HEK293 (cell line): ENCODE measurements at regions not wholly inside any gene's neighbourhood (a gene's known extent, or its start where the extent isn't known, plus 50 kb on each side); places are given as distances from the start of the nearest gene placed in this dataset.
A peak's percentile ranks its signal among the peaks of the same experiment; 100 is the strongest.

Source experiments
- CTCF ChIA-PET: fragments of 350-600 bp; formaldehyde crosslinking; extraction: SDS; loops from one replicate; lab custom pipeline; 2021; ENCODE audit warnings: antibody characterized with exemption; lab: Yijun Ruan, JAX
- POLR2A ChIA-PET: fragments of 300-600 bp; formaldehyde crosslinking; extraction: SDS; loops from one replicate; lab custom pipeline; 2020; ENCODE audit warnings: antibody characterized with exemption, inconsistent platforms; lab: Yijun Ruan, JAX
- H3K27ac ChIP-seq: fragments of 200-500 bp; sonication (Bioruptor generic); 2 replicates; pipeline ENCODE4 v1.5.1; 2014; ENCODE audit warnings: low read depth, low read length, control low read depth, inconsistent platforms; ENCODE audit errors: extremely low read depth
- H3K36me3 ChIP-seq, 2 experiments: fragments of 200-500 bp in 1 of 2; sonication (Bioruptor generic) in 1 of 2; 1 replicate in 1 of 2; 2 replicates in 1 of 2; pipeline ENCODE4 v1.5.1; 2014 to 2017; ENCODE audit warnings: inconsistent platforms in 2 of 2, low read length in 2 of 2; ENCODE audit not compliant: control insufficient read depth in 2 of 2, insufficient read depth in 1 of 2
- H3K4me1 ChIP-seq: fragments of 200-500 bp; sonication (Bioruptor generic); 2 replicates; pipeline ENCODE4 v1.5.1; 2014; ENCODE audit warnings: mild to moderate bottlenecking, low read length, inconsistent platforms; ENCODE audit not compliant: control insufficient read depth, insufficient read depth
- H3K4me3 ChIP-seq: 2 replicates; pipeline ENCODE4 v1.5.1; 2011; ENCODE audit warnings: low read depth, mild to moderate bottlenecking, control low read depth, low read length, moderate library complexity
- H3K9me3 ChIP-seq: fragments of 200-500 bp; sonication (Bioruptor generic); 2 replicates; pipeline ENCODE4 v1.5.1; 2014; ENCODE audit warnings: low read depth, low read length, inconsistent platforms; ENCODE audit not compliant: control insufficient read depth, insufficient read depth
- CTCF ChIP-seq: fragments of 450-650 bp; formaldehyde crosslinking; IDR thresholded peaks from 2 replicates; pipeline ENCODE4 v1.5.1; 2016; ENCODE audit warnings: missing biosample characterization, missing genetic modification characterization
- GLIS2 ChIP-seq: fragments of 450-650 bp; formaldehyde crosslinking; IDR thresholded peaks from 2 replicates; pipeline ENCODE4 v1.5.1; 2016; ENCODE audit warnings: missing biosample characterization, missing genetic modification characterization
- HOXC10 ChIP-seq: sonication (generic); formaldehyde crosslinking; IDR thresholded peaks from 2 replicates; pipeline ENCODE4 v1.8.1; 2023; ENCODE audit warnings: mild to moderate bottlenecking, missing genetic modification reagents
- KLF1 ChIP-seq: fragments of 450-650 bp; formaldehyde crosslinking; IDR thresholded peaks from 2 replicates; pipeline ENCODE4 v1.5.1; 2016; ENCODE audit warnings: missing biosample characterization, missing genetic modification characterization
- OVOL3 ChIP-seq: fragments of 450-650 bp; formaldehyde crosslinking; IDR thresholded peaks from 2 replicates; pipeline ENCODE4 v1.5.1; 2016; ENCODE audit warnings: missing biosample characterization, missing genetic modification characterization
- PRDM10 ChIP-seq: fragments of 450-650 bp; formaldehyde crosslinking; IDR thresholded peaks from 2 replicates; pipeline ENCODE4 v1.5.1; 2016; ENCODE audit warnings: missing biosample characterization, missing genetic modification characterization
- REST ChIP-seq: fragments of 450-650 bp; formaldehyde crosslinking; IDR thresholded peaks from 2 replicates; pipeline ENCODE4 v1.5.1; 2016; ENCODE audit warnings: missing biosample characterization, missing genetic modification characterization
- ZBTB17 ChIP-seq: fragments of 450-650 bp; formaldehyde crosslinking; IDR thresholded peaks from 2 replicates; pipeline ENCODE4 v1.5.1; 2016; ENCODE audit warnings: missing biosample characterization, missing genetic modification characterization
- ZBTB48 ChIP-seq: fragments of 450-650 bp; formaldehyde crosslinking; IDR thresholded peaks from 2 replicates; pipeline ENCODE4 v1.5.1; 2016; ENCODE audit warnings: missing biosample characterization, missing genetic modification characterization
- ZFHX2 ChIP-seq: fragments of 450-650 bp; formaldehyde crosslinking; conservative IDR thresholded peaks from 2 replicates; pipeline ENCODE4 v1.5.1; 2016; ENCODE audit warnings: missing biosample characterization, missing genetic modification characterization
- ZIC2 ChIP-seq: fragments of 450-650 bp; formaldehyde crosslinking; IDR thresholded peaks from 2 replicates; pipeline ENCODE4 v1.5.1; 2016; ENCODE audit warnings: missing biosample characterization, missing genetic modification characterization
- ZNF112 ChIP-seq: fragments of 450-650 bp; formaldehyde crosslinking; IDR thresholded peaks from 2 replicates; pipeline ENCODE4 v1.5.0; 2017; ENCODE audit warnings: missing biosample characterization, missing genetic modification characterization
- ZNF18 ChIP-seq: fragments of 450-650 bp; formaldehyde crosslinking; IDR thresholded peaks from 2 replicates; pipeline ENCODE4 v1.5.1; 2016; ENCODE audit warnings: missing biosample characterization, missing genetic modification characterization
- ZNF202 ChIP-seq: fragments of 450-650 bp; formaldehyde crosslinking; IDR thresholded peaks from 2 replicates; pipeline ENCODE4 v1.5.1; 2016; ENCODE audit warnings: missing biosample characterization, missing genetic modification characterization, borderline replicate concordance
- ZNF239 ChIP-seq: fragments of 450-650 bp; formaldehyde crosslinking; IDR thresholded peaks from 2 replicates; pipeline ENCODE4 v1.5.1; 2016; ENCODE audit warnings: missing biosample characterization, missing genetic modification characterization
- ZNF549 ChIP-seq: fragments of 450-650 bp; IDR thresholded peaks from 2 replicates; pipeline ENCODE4 v1.5.1; 2018; ENCODE audit warnings: missing biosample characterization, missing genetic modification characterization, mild to moderate bottlenecking, inconsistent platforms, moderate library complexity
- ZNF580 ChIP-seq: fragments of 450-650 bp; formaldehyde crosslinking; IDR thresholded peaks from 2 replicates; pipeline ENCODE4 v1.5.1; 2016; ENCODE audit warnings: missing biosample characterization, missing genetic modification characterization
- ZNF639 ChIP-seq: fragments of 450-650 bp; formaldehyde crosslinking; IDR thresholded peaks from 2 replicates; pipeline ENCODE4 v1.5.1; 2016; ENCODE audit warnings: missing biosample characterization, missing genetic modification characterization
- ZNF785 ChIP-seq: fragments of 450-650 bp; formaldehyde crosslinking; IDR thresholded peaks from 2 replicates; pipeline ENCODE4 v1.5.1; 2016; ENCODE audit warnings: missing biosample characterization, missing genetic modification characterization

GRCh38 chr2:106582148-106583143 lies 95.3 kb downstream of the CD8B2 start (continued):
- peak; percentile 22 for TF ChIP-seq ZFHX2 (tag by site-specific recombination)
- TF ChIP-seq REST (tag by site-specific recombination): no peak
- no peak for TF ChIP-seq HOXC10 (CRISPR knock-in tag)
- TF ChIP-seq GLIS2 (tag by site-specific recombination): 0 out of 2 replicates have a peak, but pooled peaks have one; percentile 45
- peak; percentile 35; the same call in 1 of the 2 replicates for TF ChIP-seq ZBTB17 (tag by site-specific recombination)
- no peak for TF ChIP-seq ZNF639

- Histone ChIP-seq H3K9me3 (no peaks in the 10 kb centered on the region), H3K36me3 (no peaks in the 10 kb centered on the region), H3K4me3 (no peak overlapping the region), H3K27ac (no peak overlapping the region), H3K4me1 (no peaks in the 10 kb centered on the region)
- no peak for TF ChIP-seq KLF1 (tag by site-specific recombination)
- TF ChIP-seq ZNF202 (tag by site-specific recombination): no peak
- TF ChIP-seq ZNF112 (tag by site-specific recombination): no peak
- no peak for TF ChIP-seq ZNF580
- TF ChIP-seq CTCF (tag by site-specific recombination): no peak
- TF ChIP-seq OVOL3 (tag by site-specific recombination): no peak
- TF ChIP-seq ZIC2: no peak
- TF ChIP-seq ZNF549: no peak
- no peak for TF ChIP-seq ZNF785 (tag by site-specific recombination)
- no peak for TF ChIP-seq ZNF18 (tag by site-specific recombination)
- no peak for TF ChIP-seq ZNF239
- no peak for TF ChIP-seq ZNF639
- TF ChIP-seq ZBTB48 (tag by site-specific recombination): no peak
- TF ChIP-seq PRDM10 (tag by site-specific recombination): no peak
- POLR2A ChIA-PET: no interaction called here
- CTCF ChIA-PET: interaction anchor here (0.6 to 7.9 kb wide), 4 partner anchors 21 to 874 kb away, joined by 3 to 91 read pairs (median 4); no protein-coding TSS in a partner anchor
These were observed 97.3 kb downstream of the CD8B2 start for GRCh38 chr2:106584304-106584954.
